ENCODE measurements at regions not wholly inside any gene's neighbourhood (a gene's known extent, or its start where the extent isn't known, plus 50 kb on each side); places are given as distances from the start of the nearest gene placed in this dataset.

GRCh38 chr12:78359520-78359919, 505.1 kb upstream of the SYT1 start:
- TF ChIP-seq CTCF (IDR thresholded peaks at IDR 0.05) (no peak), ZFX (IDR thresholded peaks at IDR 0.05; ENCODE audit: borderline replicate concordance) (no peak)

Data from 22Rv1 (cell line).